ENCODE measurements at regions not wholly inside any gene's neighbourhood (a gene's known extent, or its start where the extent isn't known, plus 50 kb on each side); places are given as distances from the start of the nearest gene placed in this dataset.
"Not testable (repeated sequence)": the region's sequence is repeated elsewhere in the genome, so short reads cannot be mapped to it uniquely, and the experiment has no call there.

- no peak for FAIRE-seq
Observed at GRCh38 chr1:163912170-163912884, 590.6 kb downstream of the NUF2 start.

GRCh38 chr1:163914785-163915413 is 593.1 kb downstream of the NUF2 start:
- FAIRE-seq: no peak

- FAIRE-seq: no peak
Observed at GRCh38 chr1:163922743-163923201, 601.0 kb downstream of the NUF2 start.

GRCh38 chr1:163924041-163924440 is 602.3 kb downstream of the NUF2 start:
- FAIRE-seq: no peak

GRCh38 chr1:163927493-163927892 is 605.7 kb downstream of the NUF2 start:
- FAIRE-seq: no peak

GRCh38 chr1:163928069-163928468 is 606.3 kb downstream of the NUF2 start:
- FAIRE-seq: no peak

- no peak for FAIRE-seq
Observed at GRCh38 chr1:163928651-163929050, 606.9 kb downstream of the NUF2 start.

- no peak for FAIRE-seq
Observed at GRCh38 chr1:163932901-163933300, 611.1 kb downstream of the NUF2 start.

- no peak for FAIRE-seq
Observed at GRCh38 chr1:163933437-163933836, 611.7 kb downstream of the NUF2 start.

GRCh38 chr1:163935738-163936374 is 614.1 kb downstream of the NUF2 start:
- FAIRE-seq: no peak

- no peak for FAIRE-seq
Observed at GRCh38 chr1:163959622-163960021, 599.4 kb upstream of the PBX1 start.

- no peak for FAIRE-seq
Observed at GRCh38 chr1:163970151-163970550, 588.8 kb upstream of the PBX1 start.

GRCh38 chr1:163970699-163971098 is 588.3 kb upstream of the PBX1 start:
- no peak for FAIRE-seq

- FAIRE-seq: no peak
Observed at GRCh38 chr1:163973586-163973985, 585.4 kb upstream of the PBX1 start.

GRCh38 chr1:163974120-163974519 is 584.9 kb upstream of the PBX1 start:
- no peak for FAIRE-seq

GRCh38 chr1:163980394-163980793 is 578.6 kb upstream of the PBX1 start:
- no peak for FAIRE-seq

- no peak for FAIRE-seq
Observed at GRCh38 chr1:163981500-163982030, 577.4 kb upstream of the PBX1 start.

- no peak for FAIRE-seq
Observed at GRCh38 chr1:163983097-163983496, 575.9 kb upstream of the PBX1 start.

GRCh38 chr1:163985700-163986099 is 573.3 kb upstream of the PBX1 start:
- FAIRE-seq: no peak

- FAIRE-seq: no peak
Observed at GRCh38 chr1:163999131-163999530, 559.9 kb upstream of the PBX1 start.

- FAIRE-seq: not testable (repeated sequence)
Observed at GRCh38 chr1:164006186-164006585, 552.8 kb upstream of the PBX1 start.

GRCh38 chr1:164006621-164007020 is 552.4 kb upstream of the PBX1 start:
- no peak for FAIRE-seq

GRCh38 chr1:164017239-164017638 is 541.7 kb upstream of the PBX1 start:
- FAIRE-seq: no peak

GRCh38 chr1:164020391-164020790 is 538.6 kb upstream of the PBX1 start:
- no peak for FAIRE-seq

All from colon (tissue), 2 donors.